ENCODE measurements at regions not wholly inside any gene's neighbourhood (a gene's known extent, or its start where the extent isn't known, plus 50 kb on each side); places are given as distances from the start of the nearest gene placed in this dataset.

- TF ChIP-seq FOXP2 (optimal IDR thresholded peaks at IDR 0.05; ENCODE audit: borderline replicate concordance, extremely low read depth, extremely low read length, insufficient read depth) (no peak), POLR2AphosphoS5 (IDR thresholded peaks at IDR 0.05; ENCODE audit: low read depth, low read length) (no peak)
Measured at GRCh38 chr7:1346851-1347250, 112.4 kb downstream of the MICALL2 start.

GRCh38 chr7:1348096-1348822, 111.0 kb downstream of the MICALL2 start:
- TF ChIP-seq REST (IDR thresholded peaks at IDR 0.05; ENCODE audit: insufficient read depth in 1 of 2, low read depth in 2 of 2, low read length in 2 of 2) (no peak), FOXP2 (optimal IDR thresholded peaks at IDR 0.05; ENCODE audit: borderline replicate concordance, extremely low read depth, extremely low read length, insufficient read depth) (no peak), SIN3A (IDR thresholded peaks at IDR 0.05; ENCODE audit: borderline replicate concordance, insufficient read depth, low read length) (no peak), TAF1 (IDR thresholded peaks at IDR 0.05; ENCODE audit: borderline replicate concordance, insufficient read depth, low read length) (no peak), POLR2AphosphoS5 (IDR thresholded peaks at IDR 0.05; ENCODE audit: low read depth, low read length) (no peak)

GRCh38 chr7:1348823-1349335, 110.4 kb downstream of the MICALL2 start:
- TF ChIP-seq SIN3A (IDR thresholded peaks at IDR 0.05; ENCODE audit: borderline replicate concordance, insufficient read depth, low read length) (no peak), FOXP2 (optimal IDR thresholded peaks at IDR 0.05; ENCODE audit: borderline replicate concordance, extremely low read depth, extremely low read length, insufficient read depth) (no peak), TAF1 (IDR thresholded peaks at IDR 0.05; ENCODE audit: borderline replicate concordance, insufficient read depth, low read length) (no peak), POLR2AphosphoS5 (IDR thresholded peaks at IDR 0.05; ENCODE audit: low read depth, low read length) (no peak), REST (IDR thresholded peaks at IDR 0.05; ENCODE audit: insufficient read depth in 1 of 2, low read depth in 2 of 2, low read length in 2 of 2) (no peak)

DNA sequence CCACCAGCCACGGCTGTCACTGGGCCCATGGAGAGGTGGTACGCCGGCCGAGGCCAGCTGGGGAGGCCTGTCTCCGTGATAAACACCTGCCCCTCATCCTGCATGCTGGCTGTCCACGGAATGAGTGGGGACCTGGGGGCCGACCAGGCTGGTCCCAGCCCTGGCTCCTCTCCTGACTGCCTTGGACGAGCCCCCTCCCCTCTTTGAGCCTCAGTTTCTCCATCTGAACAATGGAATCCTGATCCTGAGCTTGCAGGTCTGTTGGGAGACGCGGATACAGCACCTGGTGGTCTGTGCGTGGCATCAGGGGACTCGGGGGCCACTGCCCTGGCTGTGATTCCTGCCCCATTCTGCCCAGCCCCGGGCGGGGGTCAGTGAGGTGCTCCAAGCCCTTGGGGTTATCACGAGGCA, 109.9 kb downstream of the MICALL2 start:
- TF ChIP-seq REST (IDR thresholded peaks at IDR 0.05; ENCODE audit: insufficient read depth in 1 of 2, low read depth in 2 of 2, low read length in 2 of 2) (no peak), POLR2AphosphoS5 (IDR thresholded peaks at IDR 0.05; ENCODE audit: low read depth, low read length) (no peak), SIN3A (IDR thresholded peaks at IDR 0.05; ENCODE audit: borderline replicate concordance, insufficient read depth, low read length) (no peak), FOXP2 (optimal IDR thresholded peaks at IDR 0.05; ENCODE audit: borderline replicate concordance, extremely low read depth, extremely low read length, insufficient read depth) (no peak), TAF1 (IDR thresholded peaks at IDR 0.05; ENCODE audit: borderline replicate concordance, insufficient read depth, low read length) (no peak)

- TF ChIP-seq TAF1 (IDR thresholded peaks at IDR 0.05; ENCODE audit: borderline replicate concordance, insufficient read depth, low read length) (no peak), SIN3A (IDR thresholded peaks at IDR 0.05; ENCODE audit: borderline replicate concordance, insufficient read depth, low read length) (no peak), FOXP2 (optimal IDR thresholded peaks at IDR 0.05; ENCODE audit: borderline replicate concordance, extremely low read depth, extremely low read length, insufficient read depth) (no peak), POLR2AphosphoS5 (IDR thresholded peaks at IDR 0.05; ENCODE audit: low read depth, low read length) (no peak), REST (IDR thresholded peaks at IDR 0.05; ENCODE audit: insufficient read depth in 1 of 2, low read depth in 2 of 2, low read length in 2 of 2) (no peak)
Measured at GRCh38 chr7:1351881-1352625, 107.2 kb downstream of the MICALL2 start.
